ENCODE measurements at regions not wholly inside any gene's neighbourhood (a gene's known extent, or its start where the extent isn't known, plus 50 kb on each side); places are given as distances from the start of the nearest gene placed in this dataset.

- Histone ChIP-seq H3K9me3 (ENCODE audit: control insufficient read depth, insufficient read depth, low read length) (0 out of 2 replicates have a peak, but pooled peaks cover 4% of the 10 kb centered on the region), H4K20me1 (ENCODE audit: control insufficient read depth, insufficient read depth, low read depth, low read length) (no peaks in the 10 kb centered on the region), H3K4me2 (ENCODE audit: low read length) (no peak overlapping the region), H3F3A (ENCODE audit: control insufficient read depth, insufficient read depth) (no peaks in the 10 kb centered on the region), H3K36me3 (ENCODE audit: control insufficient read depth, low read length) (no peaks in the 10 kb centered on the region), H3K27ac (ENCODE audit: low read depth, low read length) (no peak overlapping the region), H3K4me1 (ENCODE audit: control insufficient read depth, low read length) (no peaks in the 10 kb centered on the region), H3K27me3 (ENCODE audit: control insufficient read depth, low read length) (no peaks in the 10 kb centered on the region), H3K4me3 (ENCODE audit: low read length) (no peak overlapping the region), H3K9me2 (replicated peaks; ENCODE audit: control insufficient read depth, low read length) (no peaks in the 10 kb centered on the region), H3K79me2 (ENCODE audit: control insufficient read depth, low read length) (no peaks in the 10 kb centered on the region)
- TF ChIP-seq, protein P1, sequence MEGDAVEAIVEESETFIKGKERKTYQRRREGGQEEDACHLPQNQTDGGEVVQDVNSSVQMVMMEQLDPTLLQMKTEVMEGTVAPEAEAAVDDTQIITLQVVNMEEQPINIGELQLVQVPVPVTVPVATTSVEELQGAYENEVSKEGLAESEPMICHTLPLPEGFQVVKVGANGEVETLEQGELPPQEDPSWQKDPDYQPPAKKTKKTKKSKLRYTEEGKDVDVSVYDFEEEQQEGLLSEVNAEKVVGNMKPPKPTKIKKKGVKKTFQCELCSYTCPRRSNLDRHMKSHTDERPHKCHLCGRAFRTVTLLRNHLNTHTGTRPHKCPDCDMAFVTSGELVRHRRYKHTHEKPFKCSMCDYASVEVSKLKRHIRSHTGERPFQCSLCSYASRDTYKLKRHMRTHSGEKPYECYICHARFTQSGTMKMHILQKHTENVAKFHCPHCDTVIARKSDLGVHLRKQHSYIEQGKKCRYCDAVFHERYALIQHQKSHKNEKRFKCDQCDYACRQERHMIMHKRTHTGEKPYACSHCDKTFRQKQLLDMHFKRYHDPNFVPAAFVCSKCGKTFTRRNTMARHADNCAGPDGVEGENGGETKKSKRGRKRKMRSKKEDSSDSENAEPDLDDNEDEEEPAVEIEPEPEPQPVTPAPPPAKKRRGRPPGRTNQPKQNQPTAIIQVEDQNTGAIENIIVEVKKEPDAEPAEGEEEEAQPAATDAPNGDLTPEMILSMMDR (IDR thresholded peaks at IDR 0.05; ENCODE audit: low read depth, low read length, poor library complexity, severe bottlenecking), result no peak
- no peak for TF ChIP-seq EZH2phosphoT487 (IDR thresholded peaks at IDR 0.05; ENCODE audit: borderline replicate concordance, low read length)
Observed at GRCh38 chr14:26810631-26811030, 212.8 kb upstream of the NOVA1 start.

- Histone ChIP-seq H3K4me3 (ENCODE audit: low read length) (no peak overlapping the region), H3K36me3 (ENCODE audit: control insufficient read depth, low read length) (no peaks in the 10 kb centered on the region), H3K27me3 (ENCODE audit: control insufficient read depth, low read length) (no peaks in the 10 kb centered on the region), H3K9me2 (replicated peaks; ENCODE audit: control insufficient read depth, low read length) (no peaks in the 10 kb centered on the region), H3F3A (ENCODE audit: control insufficient read depth, insufficient read depth) (no peaks in the 10 kb centered on the region), H4K20me1 (ENCODE audit: control insufficient read depth, insufficient read depth, low read depth, low read length) (no peaks in the 10 kb centered on the region), H3K4me2 (ENCODE audit: low read length) (no peak overlapping the region), H3K4me1 (ENCODE audit: control insufficient read depth, low read length) (no peaks in the 10 kb centered on the region), H3K79me2 (ENCODE audit: control insufficient read depth, low read length) (no peaks in the 10 kb centered on the region), H3K27ac (ENCODE audit: low read depth, low read length) (no peak overlapping the region), H3K9me3 (ENCODE audit: control insufficient read depth, insufficient read depth, low read length) (0 out of 2 replicates have a peak, but pooled peaks cover 4% of the 10 kb centered on the region)
- TF ChIP-seq EZH2phosphoT487 (IDR thresholded peaks at IDR 0.05; ENCODE audit: borderline replicate concordance, low read length), result no peak
- TF ChIP-seq, protein P1 (IDR thresholded peaks at IDR 0.05; ENCODE audit: low read depth, low read length, poor library complexity, severe bottlenecking), result no peak
Observed at GRCh38 chr14:26811756-26812305, 214.0 kb upstream of the NOVA1 start.

- Histone ChIP-seq H3K27ac (ENCODE audit: low read depth, low read length) (no peak overlapping the region), H3K4me2 (ENCODE audit: low read length) (no peak overlapping the region), H3K4me1 (ENCODE audit: control insufficient read depth, low read length) (no peaks in the 10 kb centered on the region), H3K79me2 (ENCODE audit: control insufficient read depth, low read length) (no peaks in the 10 kb centered on the region), H3K27me3 (ENCODE audit: control insufficient read depth, low read length) (no peaks in the 10 kb centered on the region), H3K9me2 (replicated peaks; ENCODE audit: control insufficient read depth, low read length) (no peaks in the 10 kb centered on the region), H3K9me3 (ENCODE audit: control insufficient read depth, insufficient read depth, low read length) (no peaks in the 10 kb centered on the region; the same call in 1 of the 2 replicates), H3K4me3 (ENCODE audit: low read length) (no peak overlapping the region), H3F3A (ENCODE audit: control insufficient read depth, insufficient read depth) (no peaks in the 10 kb centered on the region), H3K36me3 (ENCODE audit: control insufficient read depth, low read length) (no peaks in the 10 kb centered on the region), H4K20me1 (ENCODE audit: control insufficient read depth, insufficient read depth, low read depth, low read length) (no peaks in the 10 kb centered on the region)
- TF ChIP-seq, protein P1 (IDR thresholded peaks at IDR 0.05; ENCODE audit: low read depth, low read length, poor library complexity, severe bottlenecking), result no peak
- TF ChIP-seq EZH2phosphoT487 (IDR thresholded peaks at IDR 0.05; ENCODE audit: borderline replicate concordance, low read length), result no peak
Observed at GRCh38 chr14:26820138-26820537, 222.3 kb upstream of the NOVA1 start.

Measured in DOHH2 (cell line).